Endodermal cell (in vitro differentiated cells): ENCODE measurements at regions not wholly inside any gene's neighbourhood (a gene's known extent, or its start where the extent isn't known, plus 50 kb on each side); places are given as distances from the start of the nearest gene placed in this dataset.

Experiments used
- DNase-seq: peaks from one replicate; pipeline ENCODE4 v3.0.0-alpha.2; 2017
- H3K27ac ChIP-seq: 2 replicates; pipeline ENCODE4 v1.5.1; 2013; ENCODE audit warnings: mild to moderate bottlenecking, low read depth, low read length, moderate library complexity
- H3K27me3 ChIP-seq: 2 replicates; pipeline ENCODE4 v1.6.1; 2013; ENCODE audit warnings: mild to moderate bottlenecking, low read length, moderate library complexity; ENCODE audit not compliant: insufficient read depth, control insufficient read depth, poor library complexity, severe bottlenecking
- H3K36me3 ChIP-seq: 2 replicates; pipeline ENCODE4 v1.7.0; 2013; ENCODE audit warnings: mild to moderate bottlenecking, low read length, moderate library complexity; ENCODE audit not compliant: control insufficient read depth, insufficient read depth
- H3K4me1 ChIP-seq: one replicate; pipeline ENCODE4 v1.7.0; 2013; ENCODE audit warnings: low read length; ENCODE audit not compliant: control insufficient read depth, insufficient read depth
- H3K4me3 ChIP-seq: 2 replicates; pipeline ENCODE4 v1.5.1; 2013; ENCODE audit warnings: mild to moderate bottlenecking, low read length, moderate library complexity
- H3K9ac ChIP-seq: 2 replicates; pipeline ENCODE4 v1.6.1; 2013; ENCODE audit warnings: mild to moderate bottlenecking, low read length, moderate library complexity; ENCODE audit not compliant: poor library complexity, severe bottlenecking; ENCODE audit errors: extremely low read depth
- H3K9me3 ChIP-seq: 2 replicates; pipeline ENCODE4 v1.6.1; 2013; ENCODE audit warnings: mild to moderate bottlenecking, low read length, moderate library complexity; ENCODE audit not compliant: control insufficient read depth
- H3K27ac Mint-ChIP-seq: 2 replicates; pipeline ENCODE4 v1.8.0; 2020; ENCODE audit warnings: mixed read lengths
- H3K27me3 Mint-ChIP-seq: 2 replicates; pipeline ENCODE4 v1.8.0; 2021; ENCODE audit warnings: mild to moderate bottlenecking, mixed read lengths; ENCODE audit not compliant: insufficient read depth
- H3K36me3 Mint-ChIP-seq: 2 replicates; pipeline ENCODE4 v1.8.0; 2020; ENCODE audit warnings: low read depth, mixed read lengths
- H3K4me1 Mint-ChIP-seq: 2 replicates; pipeline ENCODE4 v1.8.0; 2020; ENCODE audit warnings: mixed read lengths
- H3K4me3 Mint-ChIP-seq: 2 replicates; pipeline ENCODE4 v1.8.0; 2020; ENCODE audit warnings: mild to moderate bottlenecking, moderate library complexity, mixed read lengths
- H3K9me3 Mint-ChIP-seq: 2 replicates; pipeline ENCODE4 v1.8.0; 2020; ENCODE audit warnings: mild to moderate bottlenecking, mixed read lengths
- CTCF ChIP-seq: fragments of 200-600 bp; sonication (generic); conservative IDR thresholded peaks from 2 replicates; pipeline ENCODE4 v1.5.0; 2021; ENCODE audit warnings: antibody characterized with exemption, mild to moderate bottlenecking
- WGBS, 2 experiments: methylation state at CpG; one replicate each; pipeline versions ENCODE4 v1.1.5 to v1.1.7; 2013; ENCODE audit warnings: missing lambda C conversion rate in 2 of 2, mixed read lengths in 1 of 2; ENCODE audit not compliant: insufficient coverage in 1 of 2, insufficient read length in 1 of 2; 5-methylcytosine and 5-hydroxymethylcytosine counted together

- 86% methylated on average over 2 to 3 of the region's 3 CpGs for WGBS, 2 experiments
- no peak overlapping the region for H3K4me3 ChIP-seq
- H3K27ac ChIP-seq = no peak overlapping the region
- H3K4me1 ChIP-seq = no peaks in the 10 kb centered on the region
- no peak overlapping the region for H3K4me3 Mint-ChIP-seq
- no peak for DNase-seq
- no peak for TF ChIP-seq CTCF
- H3K9me3 Mint-ChIP-seq = no peaks in the 10 kb centered on the region
- H3K27ac Mint-ChIP-seq = peak overlapping the region; percentile 39
- H3K4me1 Mint-ChIP-seq = peaks cover 10% of the 10 kb centered on the region
- H3K9me3 ChIP-seq = no peaks in the 10 kb centered on the region
- H3K27me3 Mint-ChIP-seq = no peaks in the 10 kb centered on the region
- H3K36me3 Mint-ChIP-seq = no peaks in the 10 kb centered on the region
- no peaks in the 10 kb centered on the region for H3K36me3 ChIP-seq
- no peaks in the 10 kb centered on the region for H3K27me3 ChIP-seq
- H3K9ac ChIP-seq = no peak overlapping the region
These were observed 254.5 kb upstream of the DACH1 start for GRCh38 chr13:72121466-72121865.

DNA sequence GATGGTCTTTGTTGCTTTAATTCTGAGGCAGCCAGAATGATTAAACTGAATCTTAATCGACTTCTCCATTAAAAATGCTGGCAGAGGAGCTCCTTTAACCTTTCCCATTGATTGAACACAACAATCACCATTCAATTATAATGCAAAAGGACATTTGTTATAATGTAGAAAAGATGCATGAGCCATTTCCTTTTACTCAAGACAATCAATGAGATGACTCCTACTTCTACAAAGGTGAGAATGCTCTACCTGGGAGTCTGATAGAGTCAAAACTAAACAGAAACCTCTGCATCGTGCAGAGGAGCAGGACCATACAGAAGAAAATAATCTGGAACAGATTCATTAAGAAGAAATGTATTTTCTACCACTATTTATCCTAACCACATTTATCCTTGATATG lies 253.6 kb upstream of the DACH1 start:
- H3K9me3 ChIP-seq = no peaks in the 10 kb centered on the region
- H3K4me1 Mint-ChIP-seq = peaks cover 10% of the 10 kb centered on the region
- no peak for TF ChIP-seq CTCF
- no peak overlapping the region for H3K27ac Mint-ChIP-seq
- H3K27ac ChIP-seq = no peak overlapping the region
- H3K36me3 ChIP-seq = no peaks in the 10 kb centered on the region
- no peak for DNase-seq
- H3K27me3 Mint-ChIP-seq = no peaks in the 10 kb centered on the region
- H3K4me3 Mint-ChIP-seq = no peak overlapping the region
- H3K27me3 ChIP-seq = no peaks in the 10 kb centered on the region
- H3K36me3 Mint-ChIP-seq = no peaks in the 10 kb centered on the region
- H3K9me3 Mint-ChIP-seq = no peaks in the 10 kb centered on the region
- no peak overlapping the region for H3K9ac ChIP-seq
- WGBS, 2 experiments = 77% methylated on average over 2 of the region's 2 CpGs; no CpG with 5 or more reads in 1 of the 2 experiments
- H3K4me1 ChIP-seq = no peaks in the 10 kb centered on the region
- H3K4me3 ChIP-seq = no peak overlapping the region

GRCh38 chr13:72113931-72114330 lies 246.9 kb upstream of the DACH1 start:
- H3K27ac Mint-ChIP-seq = no peak overlapping the region
- Histone ChIP-seq H3K4me3 (no peak overlapping the region), H3K27me3 (no peaks in the 10 kb centered on the region), H3K27ac (no peak overlapping the region), H3K9ac (no peak overlapping the region), H3K36me3 (no peaks in the 10 kb centered on the region), H3K4me1 (no peaks in the 10 kb centered on the region), H3K9me3 (no peaks in the 10 kb centered on the region)
- no peak overlapping the region for H3K4me3 Mint-ChIP-seq
- H3K27me3 Mint-ChIP-seq = no peaks in the 10 kb centered on the region
- DNase-seq = no peak
- no peak for TF ChIP-seq CTCF
- H3K4me1 Mint-ChIP-seq = no peaks in the 10 kb centered on the region
- no peaks in the 10 kb centered on the region for H3K9me3 Mint-ChIP-seq
- H3K36me3 Mint-ChIP-seq = no peaks in the 10 kb centered on the region
- 93 to 100% methylated on average over 1 to 2 of the region's 2 CpGs for whole genome bisulfite sequencing, 2 experiments
